IPS-18a (cell line): ENCODE measurements at regions not wholly inside any gene's neighbourhood (a gene's known extent, or its start where the extent isn't known, plus 50 kb on each side); places are given as distances from the start of the nearest gene placed in this dataset.

Experiments used
- H3K27ac ChIP-seq: one replicate; pipeline ENCODE4 v1.5.1; 2013; ENCODE audit warnings: low read length
- H3K27me3 ChIP-seq: one replicate; pipeline ENCODE4 v1.6.1; 2013; ENCODE audit warnings: mild to moderate bottlenecking, low read length; ENCODE audit not compliant: control insufficient read depth, insufficient read depth
- H3K36me3 ChIP-seq: one replicate; pipeline ENCODE4 v1.6.1; 2013; ENCODE audit warnings: low read depth, low read length; ENCODE audit not compliant: control insufficient read depth
- H3K4me1 ChIP-seq: one replicate; pipeline ENCODE4 v1.6.1; 2013; ENCODE audit warnings: low read depth, low read length; ENCODE audit not compliant: control insufficient read depth
- H3K4me3 ChIP-seq: one replicate; pipeline ENCODE4 v1.5.1; 2013; ENCODE audit warnings: low read length
- H3K9ac ChIP-seq: one replicate; pipeline ENCODE4 v1.6.1; 2013; ENCODE audit warnings: mild to moderate bottlenecking, low read length, moderate library complexity
- H3K9me3 ChIP-seq: one replicate; pipeline ENCODE4 v1.6.1; 2013; ENCODE audit warnings: low read depth, low read length; ENCODE audit not compliant: control insufficient read depth

DNA sequence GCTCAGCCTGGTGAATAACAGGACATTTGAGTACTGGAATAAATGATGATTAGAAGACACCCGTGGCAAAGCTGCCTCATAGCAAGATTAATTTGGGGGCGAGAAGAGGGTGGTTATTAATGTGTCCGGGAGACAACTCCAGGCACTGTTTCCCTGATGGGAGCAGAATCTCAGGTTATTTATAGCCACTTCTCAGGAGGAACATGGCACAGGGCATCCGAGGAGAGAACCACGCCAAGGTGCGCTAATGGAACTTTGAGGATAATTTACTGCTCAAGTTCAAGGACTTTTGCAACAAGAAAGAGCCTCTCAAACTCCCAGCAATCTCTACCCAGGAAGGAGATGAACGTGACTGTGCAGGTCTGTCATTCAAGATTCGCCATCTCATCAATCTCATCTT is 362.5 kb upstream of the ERCC4 start:
- no peak overlapping the region for H3K27ac ChIP-seq
- no peak overlapping the region for H3K9ac ChIP-seq
- no peaks in the 10 kb centered on the region for H3K27me3 ChIP-seq
- no peak overlapping the region for H3K4me3 ChIP-seq
- no peaks in the 10 kb centered on the region for H3K36me3 ChIP-seq
- peaks cover 15% of the 10 kb centered on the region for H3K4me1 ChIP-seq
- H3K9me3 ChIP-seq = no peaks in the 10 kb centered on the region

DNA sequence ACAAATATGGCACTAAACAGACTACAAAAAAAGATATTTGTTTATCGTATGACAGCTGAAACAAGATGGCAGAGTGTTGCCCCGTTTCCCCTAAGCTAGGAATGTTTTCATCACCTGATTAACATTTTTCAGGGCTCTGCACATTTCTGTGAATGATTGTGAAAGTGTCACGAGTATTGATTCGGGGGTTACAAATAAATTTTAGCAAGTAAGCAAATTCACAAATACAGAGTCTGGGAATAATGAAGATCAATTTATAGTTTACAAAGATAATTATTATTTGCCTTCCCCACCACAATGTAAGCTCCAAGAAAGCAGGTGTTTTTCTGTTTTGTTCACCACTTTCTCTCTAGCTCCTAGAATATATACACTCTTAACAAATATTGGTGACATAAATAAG is 361.2 kb upstream of the ERCC4 start:
- no peaks in the 10 kb centered on the region for H3K9me3 ChIP-seq
- H3K36me3 ChIP-seq = no peaks in the 10 kb centered on the region
- no peak overlapping the region for H3K27ac ChIP-seq
- H3K27me3 ChIP-seq = no peaks in the 10 kb centered on the region
- peaks cover 11% of the 10 kb centered on the region for H3K4me1 ChIP-seq
- no peak overlapping the region for H3K9ac ChIP-seq
- H3K4me3 ChIP-seq = no peak overlapping the region

DNA sequence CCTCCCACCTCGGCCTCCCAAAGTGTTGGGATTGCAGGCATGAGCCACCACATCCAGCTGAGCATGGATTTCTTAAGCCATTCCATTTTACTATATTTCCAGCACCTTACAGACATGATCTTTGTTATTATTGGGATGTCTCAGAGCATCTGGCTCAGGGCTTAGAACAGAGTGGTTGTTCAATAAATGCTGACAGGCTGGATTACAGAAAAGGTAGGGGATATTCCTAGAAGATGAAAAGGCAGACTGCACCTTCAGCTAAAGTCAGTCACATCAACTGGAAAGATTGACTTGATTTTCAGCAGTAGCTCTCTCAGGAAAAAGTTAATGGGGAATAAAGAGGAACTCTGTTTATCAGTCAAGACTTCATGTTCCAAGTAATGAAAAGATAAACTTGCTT is 360.3 kb upstream of the ERCC4 start:
- no peak overlapping the region for H3K4me3 ChIP-seq
- H3K9me3 ChIP-seq = no peaks in the 10 kb centered on the region
- H3K4me1 ChIP-seq = peaks cover 11% of the 10 kb centered on the region
- no peak overlapping the region for H3K9ac ChIP-seq
- H3K36me3 ChIP-seq = no peaks in the 10 kb centered on the region
- H3K27me3 ChIP-seq = no peaks in the 10 kb centered on the region
- no peak overlapping the region for H3K27ac ChIP-seq

GRCh38 chr16:13560151-13560550 is 359.8 kb upstream of the ERCC4 start:
- Histone ChIP-seq H3K27ac (no peak overlapping the region), H3K27me3 (no peaks in the 10 kb centered on the region), H3K4me1 (peaks cover 10% of the 10 kb centered on the region), H3K9me3 (no peaks in the 10 kb centered on the region), H3K9ac (no peak overlapping the region), H3K4me3 (no peak overlapping the region), H3K36me3 (no peaks in the 10 kb centered on the region)

- no peaks in the 10 kb centered on the region for H3K9me3 ChIP-seq
- no peak overlapping the region for H3K4me3 ChIP-seq
- no peaks in the 10 kb centered on the region for H3K27me3 ChIP-seq
- no peaks in the 10 kb centered on the region for H3K36me3 ChIP-seq
- no peak overlapping the region for H3K27ac ChIP-seq
- no peak overlapping the region for H3K9ac ChIP-seq
- no peaks in the 10 kb centered on the region for H3K4me1 ChIP-seq
These were observed 358.5 kb upstream of the ERCC4 start for GRCh38 chr16:13561291-13562070.

DNA sequence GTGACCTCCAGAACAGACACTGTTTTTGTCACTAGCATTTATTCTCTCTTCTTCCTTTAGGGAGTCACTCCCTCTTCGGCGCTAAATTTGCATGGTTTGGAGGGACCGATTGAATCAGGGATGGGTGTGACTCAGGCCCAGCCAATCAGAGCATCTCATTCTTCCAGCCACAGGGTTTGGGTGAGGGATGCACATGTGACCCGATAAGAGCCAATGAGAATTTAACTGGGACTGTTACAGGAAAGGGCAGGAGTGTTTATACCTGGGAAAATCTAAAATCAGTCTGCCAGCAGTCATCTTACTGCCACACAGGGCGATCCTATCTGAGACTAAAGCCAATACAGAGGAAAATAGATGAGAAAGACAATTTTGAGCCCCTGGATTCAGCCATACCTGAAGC is 351.2 kb upstream of the ERCC4 start:
- Histone ChIP-seq H3K27ac (no peak overlapping the region), H3K4me1 (peaks cover 3% of the 10 kb centered on the region), H3K4me3 (no peak overlapping the region), H3K27me3 (no peaks in the 10 kb centered on the region), H3K36me3 (no peaks in the 10 kb centered on the region), H3K9me3 (no peaks in the 10 kb centered on the region), H3K9ac (no peak overlapping the region)

GRCh38 chr16:13569986-13570385 is 350.0 kb upstream of the ERCC4 start:
- no peaks in the 10 kb centered on the region for H3K9me3 ChIP-seq
- H3K36me3 ChIP-seq = no peaks in the 10 kb centered on the region
- H3K4me1 ChIP-seq = peaks cover 3% of the 10 kb centered on the region
- H3K4me3 ChIP-seq = no peak overlapping the region
- no peak overlapping the region for H3K9ac ChIP-seq
- H3K27me3 ChIP-seq = no peaks in the 10 kb centered on the region
- no peak overlapping the region for H3K27ac ChIP-seq

DNA sequence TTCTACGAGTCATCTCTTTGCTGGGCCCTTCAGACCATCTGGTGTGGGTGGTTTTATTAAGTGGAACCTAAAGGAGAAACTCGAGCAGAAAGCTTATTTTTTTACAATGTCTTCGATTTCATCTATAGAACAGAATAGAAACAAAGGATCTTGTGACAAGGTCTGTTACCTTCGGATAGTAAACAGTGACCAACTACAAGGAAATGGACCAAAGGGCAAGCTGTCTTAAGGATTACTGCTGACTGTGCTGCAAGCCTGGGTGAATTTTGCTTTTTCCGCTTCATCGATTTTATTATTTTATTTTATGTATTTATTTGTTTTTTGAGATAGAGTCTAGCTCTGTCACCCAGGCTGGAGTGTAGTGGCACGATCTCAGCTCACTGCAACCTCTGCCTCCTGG is 348.9 kb upstream of the ERCC4 start:
- Histone ChIP-seq H3K4me3 (no peak overlapping the region), H3K27ac (no peak overlapping the region), H3K9ac (no peak overlapping the region), H3K36me3 (no peaks in the 10 kb centered on the region), H3K4me1 (peaks cover 3% of the 10 kb centered on the region), H3K27me3 (no peaks in the 10 kb centered on the region), H3K9me3 (peaks cover under 1% of the 10 kb centered on the region)

DNA sequence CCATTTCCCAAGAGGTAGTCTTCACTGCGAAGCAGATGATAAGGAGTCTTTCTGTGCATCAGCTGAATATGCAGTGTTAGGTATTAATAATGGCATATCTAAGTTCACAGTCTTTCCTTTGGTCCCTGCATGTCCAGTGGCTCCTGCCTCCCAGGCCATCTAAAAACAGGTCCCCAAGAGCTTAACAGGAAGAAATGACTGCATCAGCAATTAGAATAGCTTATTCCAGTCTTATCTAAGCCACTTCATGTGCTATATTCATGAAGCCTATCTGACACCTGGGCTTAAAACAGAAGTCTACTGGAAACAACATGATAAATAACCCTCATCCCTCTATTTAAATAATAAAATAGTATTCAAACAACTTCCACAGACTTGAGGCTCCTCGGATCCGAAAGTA is 346.1 kb upstream of the ERCC4 start:
- no peak overlapping the region for H3K27ac ChIP-seq
- no peaks in the 10 kb centered on the region for H3K4me1 ChIP-seq
- peaks cover 4% of the 10 kb centered on the region for H3K9me3 ChIP-seq
- H3K4me3 ChIP-seq = no peak overlapping the region
- H3K9ac ChIP-seq = no peak overlapping the region
- no peaks in the 10 kb centered on the region for H3K27me3 ChIP-seq
- H3K36me3 ChIP-seq = no peaks in the 10 kb centered on the region

GRCh38 chr16:13586051-13586450 is 333.9 kb upstream of the ERCC4 start:
- H3K4me3 ChIP-seq = no peak overlapping the region
- H3K27me3 ChIP-seq = no peaks in the 10 kb centered on the region
- H3K36me3 ChIP-seq = no peaks in the 10 kb centered on the region
- H3K9ac ChIP-seq = no peak overlapping the region
- H3K4me1 ChIP-seq = no peaks in the 10 kb centered on the region
- no peak overlapping the region for H3K27ac ChIP-seq
- no peaks in the 10 kb centered on the region for H3K9me3 ChIP-seq

- Histone ChIP-seq H3K4me3 (no peak overlapping the region), H3K9ac (no peak overlapping the region), H3K27ac (no peak overlapping the region), H3K36me3 (no peaks in the 10 kb centered on the region), H3K9me3 (no peaks in the 10 kb centered on the region), H3K27me3 (no peaks in the 10 kb centered on the region), H3K4me1 (no peaks in the 10 kb centered on the region)
These were observed 332.8 kb upstream of the ERCC4 start for GRCh38 chr16:13587181-13587580.

- Histone ChIP-seq H3K4me3 (peak overlapping the region; percentile 23), H3K27me3 (no peaks in the 10 kb centered on the region), H3K9ac (peak overlapping the region; percentile 73), H3K36me3 (no peaks in the 10 kb centered on the region), H3K4me1 (peaks cover 21% of the 10 kb centered on the region), H3K9me3 (no peaks in the 10 kb centered on the region), H3K27ac (peak overlapping the region; percentile 81)
These were observed 325.1 kb upstream of the ERCC4 start for GRCh38 chr16:13594823-13595222.
